DMS79 treated with DMSO at 0.1 percent for 48 hours (cell line): ENCODE measurements at regions not wholly inside any gene's neighbourhood (a gene's known extent, or its start where the extent isn't known, plus 50 kb on each side); places are given as distances from the start of the nearest gene placed in this dataset.
A peak's percentile ranks its signal among the peaks of the same experiment; 100 is the strongest.
"Not testable (repeated sequence)": the region's sequence is repeated elsewhere in the genome, so short reads cannot be mapped to it uniquely, and the experiment has no call there.

ENCODE experiments used
- DNase-seq: peaks from one replicate; lab custom pipeline; 2025; lab: John Stamatoyannopoulos, UW

DNA sequence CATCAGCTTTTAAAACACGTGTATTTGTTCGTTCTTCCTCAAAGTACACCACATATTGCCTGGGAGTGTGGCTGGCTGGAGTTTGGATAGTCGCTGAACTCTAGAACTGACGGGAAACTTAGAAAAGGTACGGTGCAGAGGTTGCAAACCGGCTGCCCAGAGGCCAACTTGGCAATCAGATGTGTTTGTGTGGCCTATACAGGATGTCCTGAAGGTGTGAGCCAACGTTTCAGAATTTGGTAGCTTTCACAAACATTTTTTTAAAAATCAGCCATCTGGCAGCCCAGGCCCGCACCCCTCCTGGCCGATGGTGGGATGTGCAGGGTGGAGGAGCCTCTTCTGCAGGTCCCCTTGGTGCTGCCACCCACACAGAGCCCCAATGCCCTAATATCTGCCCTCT is 73.6 kb upstream of the SLC25A33 start:
- no peak for DNase-seq

DNA sequence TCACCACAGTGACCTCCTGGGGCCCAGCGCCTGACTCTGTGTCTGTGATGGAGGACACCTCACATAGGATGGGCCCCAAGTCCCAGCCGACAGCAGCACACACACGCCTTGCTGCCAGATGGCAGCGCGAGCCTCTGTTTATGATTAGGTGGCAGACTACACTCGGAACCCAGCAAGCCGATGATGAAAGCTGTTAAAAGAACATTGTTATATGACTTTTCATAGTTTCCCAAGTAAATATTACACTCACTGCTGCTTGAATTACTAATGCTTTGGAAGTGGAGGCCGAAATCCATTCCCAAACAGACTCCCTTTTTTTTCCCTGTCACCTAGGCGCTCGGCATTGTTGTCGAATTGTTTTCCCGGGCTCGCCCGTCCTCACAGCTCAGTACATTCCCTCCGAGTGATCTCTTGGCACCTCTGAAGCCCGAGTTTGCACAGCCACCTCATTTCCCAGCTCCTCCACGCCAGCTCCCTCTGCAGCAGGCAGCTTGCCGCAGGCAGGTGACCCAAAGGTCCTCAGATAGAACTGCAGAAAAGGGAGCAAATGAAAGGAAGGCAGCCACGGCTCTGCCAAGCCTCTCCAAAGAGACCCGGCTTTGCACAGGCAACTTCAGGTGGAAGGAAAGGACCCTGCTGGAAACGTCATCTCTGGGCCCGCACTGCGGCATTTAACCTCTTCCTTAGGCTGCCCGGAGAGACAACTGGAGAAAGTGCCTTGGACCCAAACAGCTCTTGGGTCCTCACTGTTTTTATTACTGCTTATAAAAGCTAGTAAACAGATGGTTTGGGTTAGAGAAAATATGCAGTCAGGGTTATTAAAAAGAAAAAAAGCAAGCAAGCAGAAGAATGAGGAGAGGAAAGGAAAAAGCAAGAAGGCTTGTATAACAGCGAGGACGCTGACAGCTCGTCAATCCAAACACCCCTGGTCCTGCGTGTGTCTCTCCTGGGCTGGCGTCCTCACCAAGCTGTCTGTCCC is 72.2 kb upstream of the SLC25A33 start:
- no peak for DNase-seq

DNA sequence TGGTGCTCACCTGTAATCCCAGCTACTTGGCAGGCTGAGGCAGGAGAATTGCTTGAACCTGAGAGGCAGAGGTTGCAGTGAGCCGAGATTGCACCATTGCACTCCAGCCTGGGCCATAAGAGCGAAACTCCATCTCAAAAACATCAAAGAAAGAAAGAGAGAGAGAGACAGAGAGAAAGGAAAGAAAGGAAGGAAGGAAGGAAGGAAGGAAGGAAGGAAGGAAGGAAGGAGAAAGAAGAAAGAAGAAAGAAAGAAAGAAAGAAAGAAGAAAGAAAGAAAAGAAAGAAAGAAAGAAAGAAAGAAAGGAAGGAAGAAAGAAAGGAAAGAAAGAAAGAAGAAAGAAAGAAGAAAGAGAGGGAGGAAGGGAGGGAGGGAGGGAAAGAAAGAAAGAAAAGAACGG is 69.4 kb upstream of the SLC25A33 start:
- DNase-seq, result not testable (repeated sequence)

DNA sequence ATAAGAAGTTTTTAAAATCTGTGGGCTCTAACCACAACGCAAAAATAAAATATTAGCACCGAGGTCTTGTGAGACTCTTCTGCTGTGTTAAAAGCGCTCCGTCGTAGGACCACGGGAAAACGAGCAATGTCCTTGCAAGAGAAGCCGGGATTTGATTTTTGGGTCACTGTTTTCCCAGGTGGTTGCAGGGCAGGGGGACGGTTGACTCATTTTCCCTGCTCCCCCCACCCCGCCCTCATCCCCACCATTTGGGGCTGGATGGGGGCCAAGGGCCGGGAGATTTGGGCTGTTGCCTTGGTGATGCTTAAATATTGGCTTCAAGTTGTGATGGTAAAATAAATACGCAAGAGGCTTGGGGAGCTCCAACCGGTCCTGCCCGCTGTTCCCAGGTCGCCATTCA is 67.6 kb upstream of the SLC25A33 start:
- DNase-seq, result peak; percentile 72

DNA sequence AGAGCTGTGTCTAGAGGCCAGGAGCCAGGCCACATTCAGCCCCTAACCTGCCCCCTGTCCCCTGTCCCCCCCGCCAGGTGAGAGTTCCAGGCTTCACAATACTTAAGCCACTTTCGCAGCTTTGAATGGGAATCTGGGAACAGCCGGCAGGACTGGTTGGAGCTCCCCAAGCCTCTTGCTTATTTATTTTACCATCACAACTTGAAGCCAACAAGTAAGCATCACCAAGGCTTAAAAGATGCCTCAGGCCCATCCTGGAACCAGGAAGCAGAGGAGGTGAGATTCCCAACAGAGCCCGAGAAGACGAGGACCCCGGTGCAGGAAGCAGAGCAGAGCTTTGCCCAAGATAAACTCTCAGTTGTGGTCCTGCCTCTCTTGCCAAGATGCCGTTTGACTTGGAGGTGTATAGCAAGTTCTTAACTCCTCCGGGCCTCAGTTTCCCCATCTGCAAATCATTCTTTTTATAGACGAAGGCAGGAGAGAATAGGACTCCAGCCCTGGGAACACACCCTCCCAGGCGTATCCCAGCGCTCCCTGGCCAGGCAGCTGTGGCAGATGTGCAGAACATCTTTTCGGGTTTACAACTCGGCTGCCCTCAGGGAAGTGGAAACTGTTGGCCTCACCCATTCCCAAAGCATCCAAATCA is 66.8 kb upstream of the SLC25A33 start:
- peak; percentile 55 for DNase-seq

DNA sequence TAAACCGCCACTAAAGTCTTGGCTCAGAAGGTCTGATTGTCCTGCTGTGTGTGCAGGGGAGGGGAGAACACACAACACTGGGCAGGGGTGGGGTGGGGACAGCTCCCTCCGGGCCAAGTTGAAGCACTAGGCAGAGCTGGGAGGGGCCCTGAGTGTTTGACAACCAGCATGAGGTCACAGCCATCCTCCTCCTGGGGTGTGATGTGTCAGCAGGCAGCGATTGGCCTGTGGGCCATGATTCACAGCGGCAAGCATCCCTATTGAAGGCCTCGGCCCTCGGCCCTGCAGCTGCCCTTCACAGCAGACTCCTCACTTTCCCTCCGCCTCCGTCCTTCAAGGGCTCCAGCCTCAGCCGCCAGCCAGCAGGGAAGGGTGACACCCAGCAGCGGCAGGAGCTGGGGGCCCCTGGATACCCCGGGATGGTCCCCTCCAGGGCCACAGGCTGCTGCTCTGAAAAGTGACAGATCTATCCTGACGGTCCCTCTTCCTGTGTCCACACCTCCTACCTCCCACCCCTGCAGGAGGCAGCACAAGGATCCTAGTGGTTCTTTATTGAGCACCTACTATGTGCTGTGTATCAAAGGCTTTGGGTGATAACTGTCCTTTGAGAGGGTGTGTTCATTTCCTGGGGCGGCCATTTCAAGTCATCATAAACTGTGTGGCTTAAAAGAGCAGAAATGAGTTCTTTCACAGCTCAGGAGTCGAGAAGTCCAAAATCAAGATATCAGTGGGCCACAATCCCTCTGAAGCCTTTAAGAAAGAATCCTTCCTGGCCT is 66.0 kb upstream of the SLC25A33 start:
- DNase-seq, result peak; percentile 88

DNA sequence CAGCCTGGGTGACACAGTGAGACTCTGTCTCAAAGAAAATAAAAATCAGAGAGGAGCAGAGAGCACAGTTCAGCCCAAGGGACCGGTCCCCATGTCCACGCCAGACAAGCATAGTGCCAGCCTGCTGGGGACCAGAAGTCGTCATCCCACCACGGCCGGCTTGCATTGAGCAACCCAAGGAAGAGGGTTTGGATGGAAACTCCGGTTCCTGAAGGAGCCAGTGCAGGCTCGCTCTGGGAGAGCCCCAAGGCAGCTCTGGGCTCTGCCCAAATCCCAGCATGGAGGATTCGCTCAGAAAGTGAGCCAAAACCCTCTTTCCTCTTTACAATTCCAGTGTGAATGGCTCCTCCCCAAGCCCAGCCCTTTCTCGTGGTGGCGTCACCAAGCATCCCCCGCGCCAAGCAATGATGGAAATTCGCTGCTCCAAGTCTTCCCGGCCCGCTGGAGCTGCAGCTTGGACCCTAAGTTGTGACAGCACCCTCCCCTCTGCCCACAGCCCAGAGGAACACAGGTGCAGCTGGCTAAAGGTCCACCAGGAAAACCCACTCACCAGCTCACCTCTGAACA is 64.1 kb upstream of the SLC25A33 start:
- DNase-seq, result no peak

DNA sequence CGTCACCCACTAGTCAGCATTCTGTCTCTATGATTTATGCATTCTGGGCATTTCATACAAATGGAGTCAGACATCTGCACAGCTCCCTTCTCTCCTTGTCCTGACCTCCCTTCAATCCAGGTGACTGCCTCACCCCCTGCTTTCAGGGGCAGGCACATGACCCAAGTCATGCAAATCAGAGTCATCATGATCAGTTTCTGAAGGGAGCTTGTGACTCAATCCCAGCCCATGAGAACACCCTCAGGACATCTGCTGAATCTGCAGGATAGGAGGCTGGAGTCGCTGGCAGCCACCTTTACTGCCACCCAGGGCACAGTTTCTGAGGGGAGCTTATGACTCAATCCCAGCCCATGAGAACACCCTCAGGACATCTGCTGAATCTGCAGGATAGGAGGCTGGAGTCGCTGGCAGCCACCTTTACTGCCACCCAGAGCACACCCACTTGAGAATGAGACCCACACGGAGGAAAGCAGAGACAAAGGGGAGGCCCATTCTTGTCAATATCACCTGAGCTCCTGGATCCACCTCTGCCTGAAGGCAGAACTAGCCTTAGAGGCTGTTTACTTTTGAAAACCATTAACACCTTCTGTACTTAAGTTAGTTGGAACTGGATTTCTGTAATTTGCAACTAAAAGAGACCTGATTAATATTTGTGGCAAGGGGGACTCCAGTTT is 62.3 kb upstream of the SLC25A33 start:
- DNase-seq, result no peak

DNA sequence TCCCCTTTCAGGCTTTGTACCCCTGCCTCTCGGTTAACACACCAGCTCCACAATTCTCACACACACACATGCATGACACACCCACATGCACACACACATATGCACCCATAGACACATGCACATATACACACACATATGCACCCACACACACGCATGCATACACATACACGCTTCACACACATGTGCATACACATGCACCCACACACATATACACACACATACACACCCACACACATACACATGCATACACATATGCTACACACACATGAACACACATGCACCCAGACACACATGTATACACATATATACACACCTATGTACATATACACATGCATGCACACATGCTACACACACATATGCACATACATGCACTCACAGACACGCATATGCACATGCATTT is 61.7 kb upstream of the SLC25A33 start:
- no peak for DNase-seq

DNA sequence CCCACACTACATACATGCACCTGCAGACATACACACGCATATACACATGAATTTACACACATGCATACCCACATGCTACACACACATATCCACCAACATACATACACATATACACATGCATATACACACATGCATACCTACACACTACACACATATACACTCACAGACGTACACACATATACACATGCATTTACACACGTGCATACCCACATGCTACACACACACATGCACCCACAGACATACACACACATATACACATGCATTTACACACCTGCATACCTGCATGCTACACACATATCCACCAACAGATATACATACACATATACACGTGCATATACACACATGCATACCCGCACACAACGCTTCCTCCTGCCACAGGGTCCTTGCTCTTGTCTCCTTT is 61.2 kb upstream of the SLC25A33 start:
- no peak for DNase-seq

DNA sequence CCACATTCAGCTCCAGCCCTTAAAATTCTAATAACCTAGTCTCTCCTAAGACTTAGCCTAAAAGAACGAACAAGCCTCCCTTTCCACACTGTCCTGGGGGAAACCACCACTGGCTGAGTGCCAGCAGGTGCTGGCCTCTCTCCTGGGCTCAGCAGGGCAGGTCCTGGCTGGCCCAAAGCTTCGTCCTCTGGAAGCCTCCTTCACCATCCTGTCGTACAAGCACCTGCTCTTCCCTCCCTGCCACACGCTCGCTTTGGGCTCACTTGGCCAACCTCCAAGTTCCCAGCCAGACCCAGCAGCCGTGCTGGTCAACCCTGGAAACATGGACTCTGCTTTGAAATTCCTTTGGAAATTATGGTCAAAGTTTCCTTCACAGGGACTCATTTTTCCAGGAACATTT is 58.2 kb upstream of the SLC25A33 start:
- peak; percentile 89 for DNase-seq

DNA sequence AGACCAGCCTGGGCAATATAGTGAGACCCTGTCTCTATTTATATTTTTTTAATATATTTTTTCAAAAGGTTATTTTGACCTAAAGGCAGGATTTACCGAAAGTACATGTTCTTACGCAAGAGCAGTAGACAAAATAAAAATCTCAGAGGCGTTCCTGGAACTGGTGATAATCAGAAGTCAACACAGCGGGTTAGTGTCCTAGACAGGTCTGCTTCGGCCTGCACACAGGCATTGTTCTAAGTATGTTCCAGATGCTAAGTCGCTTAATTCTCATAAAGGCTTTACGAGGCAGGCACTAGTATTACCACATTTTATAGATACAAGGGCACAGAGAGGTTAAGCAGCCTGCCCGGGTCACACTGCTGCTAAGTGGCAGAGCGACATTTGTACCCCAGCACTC is 56.9 kb upstream of the SLC25A33 start:
- DNase-seq, result no peak

DNA sequence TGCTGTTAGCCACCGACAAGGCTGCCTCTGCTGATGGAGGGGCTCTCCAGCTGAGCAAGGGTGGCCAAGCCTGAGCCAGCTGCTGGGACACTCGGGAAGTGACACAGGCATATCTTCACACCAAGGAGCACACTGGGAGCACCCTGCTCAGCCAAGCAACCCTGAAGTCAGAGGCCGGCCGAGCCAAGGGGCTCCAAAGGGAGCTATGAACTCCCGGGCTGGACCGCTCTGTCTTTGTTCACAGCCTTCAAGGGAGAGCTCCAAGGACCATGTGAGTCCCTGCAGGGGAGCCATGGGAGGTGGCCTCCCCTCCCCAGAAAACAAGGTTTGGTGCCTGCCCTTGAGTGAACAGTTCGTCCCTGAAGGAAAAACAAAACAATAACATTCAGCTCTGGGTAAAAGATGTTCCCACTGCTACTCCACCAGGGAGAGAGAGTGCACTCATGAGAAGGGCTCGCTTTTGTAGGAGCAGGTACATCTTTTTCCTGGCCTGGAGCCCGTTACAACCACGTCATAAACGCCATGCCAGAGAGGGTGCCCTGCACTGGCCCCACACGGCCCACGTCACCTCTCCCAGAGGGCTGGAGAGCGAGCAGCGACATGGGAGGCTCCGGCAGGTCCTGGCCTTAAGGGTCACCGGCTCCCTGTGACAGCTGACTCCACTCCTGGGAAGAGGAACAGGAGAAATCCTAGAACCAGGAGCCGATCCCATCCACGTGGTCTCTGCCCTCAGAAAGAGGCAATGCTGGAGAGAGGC is 56.3 kb upstream of the SLC25A33 start:
- peak; percentile 20 for DNase-seq

DNA sequence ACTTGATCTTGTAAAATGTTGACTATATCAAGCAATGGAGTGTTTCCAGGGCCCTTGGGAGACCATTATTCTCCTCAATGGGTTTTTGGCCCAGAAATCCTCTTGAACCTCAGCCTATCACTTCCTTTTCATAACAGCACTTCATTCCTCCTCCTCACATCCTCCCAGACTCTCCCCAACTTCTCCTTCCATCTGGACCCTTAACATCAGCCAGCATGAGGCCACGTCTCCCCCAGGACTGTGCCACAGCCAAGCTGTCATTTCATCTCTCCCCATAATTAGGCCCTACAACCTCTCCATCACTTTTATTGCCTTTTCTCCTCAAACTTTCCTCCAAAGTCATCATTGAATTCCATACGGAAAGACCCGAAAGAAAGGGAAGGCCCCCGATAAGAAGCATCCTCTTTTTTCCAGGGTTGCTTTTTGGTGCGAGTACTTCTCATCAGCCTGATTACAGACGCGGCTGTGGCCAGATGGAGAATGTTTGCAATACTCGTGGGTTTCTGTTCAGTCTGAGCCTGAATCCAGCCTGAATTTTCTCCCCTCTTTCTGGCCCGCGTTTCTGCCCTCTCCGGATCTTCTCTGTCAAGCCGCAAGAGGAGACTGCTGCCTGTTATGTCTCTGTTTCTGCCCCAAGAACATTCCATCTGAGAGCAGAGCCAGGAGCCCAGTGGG is 52.7 kb upstream of the SLC25A33 start:
- no peak for DNase-seq
